PC-9 (cell line): ENCODE measurements at regions not wholly inside any gene's neighbourhood (a gene's known extent, or its start where the extent isn't known, plus 50 kb on each side); places are given as distances from the start of the nearest gene placed in this dataset.

ENCODE experiments used
- BruUV-seq: library from RNA; stranded (reverse); fragments of 400-500 nt; replicated peaks from 2 replicates; lab custom pipeline; 2021; lab: Mats Ljungman, UMichigan
- CTCF ChIA-PET: fragments of 300-600 bp; sonication (Branson Sonifier 250); formaldehyde crosslinking; loops from one replicate; lab custom pipeline; 2022; ENCODE audit warnings: antibody characterized with exemption; lab: Charles Lee
- POLR2A ChIA-PET: fragments of 300-600 bp; sonication (Branson Sonifier 250); formaldehyde crosslinking; loops from one replicate; lab custom pipeline; 2022; ENCODE audit warnings: antibody characterized with exemption; ENCODE audit not compliant: unreplicated experiment; lab: Charles Lee
- DNase-seq, 2 experiments: peaks; one replicate each; pipeline versions ENCODE4 v3.0.0 to v3.0.0-alpha.2; 2015 to 2022; ENCODE audit warnings: mixed read lengths in 1 of 2
- H2AFZ ChIP-seq: fragments of 200-600 bp; sonication (generic); 2 replicates; pipeline ENCODE4 v1.8.1; 2017; ENCODE audit warnings: antibody characterized with exemption
- H3F3A ChIP-seq: fragments of 200-600 bp; sonication (generic); 2 replicates; pipeline ENCODE4 v1.8.1; 2017; ENCODE audit warnings: antibody characterized with exemption, mild to moderate bottlenecking, low read depth; ENCODE audit not compliant: insufficient read depth
- H3K27ac ChIP-seq: fragments of 200-600 bp; sonication (generic); 2 replicates; pipeline ENCODE4 v1.6.1; 2016; ENCODE audit warnings: mixed run types
- H3K27me3 ChIP-seq: fragments of 200-600 bp; sonication (generic); 2 replicates; pipeline ENCODE4 v1.6.1; 2016; ENCODE audit warnings: low read depth, mixed run types; ENCODE audit not compliant: insufficient read depth
- H3K36me3 ChIP-seq: fragments of 200-600 bp; sonication (generic); 2 replicates; pipeline ENCODE4 v1.6.1; 2016; ENCODE audit warnings: low read depth, mixed run types
- H3K4me1 ChIP-seq: fragments of 200-600 bp; sonication (generic); replicated peaks from 2 replicates; pipeline ENCODE4 v1.6.1; 2016; ENCODE audit warnings: mixed run types; ENCODE audit not compliant: insufficient read depth
- H3K4me2 ChIP-seq: fragments of 200-600 bp; sonication (generic); 2 replicates; pipeline ENCODE4 v1.6.1; 2017; ENCODE audit warnings: mixed run types
- H3K4me3 ChIP-seq: fragments of 200-600 bp; sonication (generic); 2 replicates; pipeline ENCODE4 v1.6.1; 2016; ENCODE audit warnings: mixed run types
- H3K79me2 ChIP-seq: fragments of 200-600 bp; sonication (generic); 2 replicates; pipeline ENCODE4 v1.6.1; 2017; ENCODE audit warnings: low read depth, mixed run types
- H3K9me2 ChIP-seq: fragments of 200-600 bp; sonication (generic); 2 replicates; pipeline ENCODE4 v1.8.1; 2017; ENCODE audit warnings: mild to moderate bottlenecking; ENCODE audit not compliant: insufficient read depth
- H3K9me3 ChIP-seq: fragments of 200-600 bp; sonication (generic); 2 replicates; pipeline ENCODE4 v1.8.1; 2016; ENCODE audit warnings: low read depth; ENCODE audit not compliant: insufficient read depth
- H4K20me1 ChIP-seq: fragments of 200-600 bp; sonication (generic); 2 replicates; pipeline ENCODE4 v1.8.1; 2017; ENCODE audit not compliant: insufficient read depth
- CTCF ChIP-seq: fragments of 200-600 bp; sonication (generic); conservative IDR thresholded peaks from 2 replicates; pipeline ENCODE4 v1.6.1; 2017; ENCODE audit warnings: mixed run types, antibody characterized with exemption, mild to moderate bottlenecking, moderate library complexity
- EZH2 ChIP-seq: fragments of 200-600 bp; sonication (generic); IDR thresholded peaks from 2 replicates; pipeline ENCODE4 v1.8.0; 2017; ENCODE audit warnings: antibody characterized with exemption, low read depth
- intact Hi-C: fragments of 100-400 bp; cut with micrococcal nuclease; formaldehyde crosslinking; loops from one replicate; pipeline ENCODE4 v1.10.0; 2022; ENCODE audit not compliant: unreplicated experiment

- CTCF ChIA-PET, result no interaction called here
- BruUV-seq, result no TSS peak
- no peaks in the 10 kb centered on the region for H3K9me3 ChIP-seq
- H2AFZ ChIP-seq, result no peak overlapping the region
- no peaks in the 10 kb centered on the region for H3K36me3 ChIP-seq
- no peak overlapping the region for H3K4me2 ChIP-seq
- POLR2A ChIA-PET, result no interaction called here
- H3K4me1 ChIP-seq, result no peaks in the 10 kb centered on the region
- H3F3A ChIP-seq, result no peaks in the 10 kb centered on the region
- no peak overlapping the region for H3K27ac ChIP-seq
- H3K9me2 ChIP-seq, result no peaks in the 10 kb centered on the region
- no peaks in the 10 kb centered on the region for H4K20me1 ChIP-seq
- H3K79me2 ChIP-seq, result no peaks in the 10 kb centered on the region
- no peak overlapping the region for H3K4me3 ChIP-seq
- no peaks in the 10 kb centered on the region for H3K27me3 ChIP-seq
- intact Hi-C loops, result no loop called here
- DNase-seq, result no peak
- TF ChIP-seq CTCF (no peak), EZH2 (no peak)
Observed at GRCh38 chr3:146888176-146888575, 283.0 kb upstream of the PLSCR5 start.

- Histone ChIP-seq H3K36me3 (no peaks in the 10 kb centered on the region), H3K27ac (no peak overlapping the region), H3K4me2 (no peak overlapping the region), H3K9me2 (no peaks in the 10 kb centered on the region), H4K20me1 (no peaks in the 10 kb centered on the region), H3K4me3 (no peak overlapping the region), H3K4me1 (no peaks in the 10 kb centered on the region), H3K9me3 (no peaks in the 10 kb centered on the region), H3K79me2 (no peaks in the 10 kb centered on the region), H2AFZ (0 out of 2 replicates have a peak overlapping the region, but pooled peaks have one; percentile 22), H3K27me3 (no peaks in the 10 kb centered on the region), H3F3A (no peaks in the 10 kb centered on the region)
- TF ChIP-seq CTCF (no peak), EZH2 (no peak)
- ChIA-PET POLR2A (interaction anchor here (0.7 kb wide), 1 partner anchor 920 kb away, joined by 4 read pairs; no protein-coding TSS in a partner anchor), CTCF (no interaction called here)
- DNase-seq, result no peak
- intact Hi-C loops, result no loop called here
- no TSS peak for BruUV-seq
Observed at GRCh38 chr3:146884721-146885120, 279.6 kb upstream of the PLSCR5 start.

- BruUV-seq, result no TSS peak
- Histone ChIP-seq H4K20me1 (no peaks in the 10 kb centered on the region), H3K9me2 (no peaks in the 10 kb centered on the region), H3K9me3 (no peaks in the 10 kb centered on the region), H3K4me2 (no peak overlapping the region), H3K4me3 (no peak overlapping the region), H3F3A (no peaks in the 10 kb centered on the region), H3K27me3 (no peaks in the 10 kb centered on the region), H3K79me2 (no peaks in the 10 kb centered on the region), H3K36me3 (no peaks in the 10 kb centered on the region), H2AFZ (no peak overlapping the region), H3K4me1 (no peaks in the 10 kb centered on the region), H3K27ac (no peak overlapping the region)
- TF ChIP-seq EZH2 (no peak), CTCF (no peak)
- intact Hi-C loops, result no loop called here
- DNase-seq, result no peak
- ChIA-PET CTCF (no interaction called here), POLR2A (no interaction called here)
Observed at GRCh38 chr3:146884296-146884695, 279.1 kb upstream of the PLSCR5 start.
